Psoas muscle (tissue), 7 donors: ENCODE measurements at regions not wholly inside any gene's neighbourhood (a gene's known extent, or its start where the extent isn't known, plus 50 kb on each side); places are given as distances from the start of the nearest gene placed in this dataset.

Source experiments
- ATAC-seq, 4 donors: fragments of 200-7000 bp; cut with Tn5 transposase; one replicate each; pipeline ENCODE4 v1.9.1; 2020; ENCODE audit warnings: moderate library complexity in 3 of 4, mild to moderate bottlenecking in 2 of 4
- DNase-seq, 2 donors: peaks; one replicate each; pipeline ENCODE4 v3.0.0-alpha.2; 2020
- H3K27ac ChIP-seq: fragments of 200-600 bp; one replicate; pipeline ENCODE4 v1.8.0; 2022
- H3K27me3 ChIP-seq, 3 donors: fragments of 200-600 bp in 1 of 3; one replicate each; pipeline versions ENCODE4 v1.6.1 to v1.8.0; 2013 to 2022; ENCODE audit warnings: low read length in 2 of 3, mild to moderate bottlenecking in 2 of 3, moderate library complexity in 1 of 3; ENCODE audit not compliant: insufficient read depth in 3 of 3
- H3K36me3 ChIP-seq, 2 donors: fragments of 200-600 bp in 1 of 2; one replicate each; pipeline versions ENCODE4 v1.6.1 to v1.8.0; 2013 to 2022; ENCODE audit warnings: low read depth in 1 of 2, mild to moderate bottlenecking in 1 of 2, moderate library complexity in 1 of 2; ENCODE audit not compliant: insufficient read depth in 1 of 2
- H3K4me1 ChIP-seq: fragments of 200-600 bp; one replicate; pipeline ENCODE4 v1.8.0; 2022
- H3K4me3 ChIP-seq: fragments of 200-600 bp; one replicate; pipeline ENCODE4 v1.8.0; 2022; ENCODE audit warnings: mild to moderate bottlenecking
- H3K9me3 ChIP-seq: fragments of 200-600 bp; one replicate; pipeline ENCODE4 v1.8.0; 2022
- WGBS, 3 donors: extraction: QIAGEN DNeasy Blood & Tissue Kit; methylation state at CpG; one replicate each; pipeline versions ENCODE4 v1.1.6 to v1.1.7; 2013; 5-methylcytosine and 5-hydroxymethylcytosine counted together
- intact Hi-C, 2 donors: fragments of 100-400 bp; cut with DNase I; formaldehyde crosslinking; loops; one replicate each; pipeline versions ENCODE4 v1.11.0 to v1.14.2; 2022
- TF ChIP-seq, protein P1 (sequence below): fragments of 200-600 bp; IDR thresholded peaks from one replicate; pipeline ENCODE4 v1.8.0; 2022; ENCODE audit warnings: antibody characterized with exemption
- donor health status: healthy with polysubstance abuse.
- donor health status: DM: no; HTN: no; CAD: no; lungs with moderate emphysema.
- donor health status: Bipolar disorder and iron deficiency.
- donor health status: healthy.
- donor health status: DM: yes; HTN: yes; CAD: no.
- donor health status: DM: no; HTN: no; CAD: no.
- donor health status: DM: yes; HTN: yes; CAD: no.

DNA sequence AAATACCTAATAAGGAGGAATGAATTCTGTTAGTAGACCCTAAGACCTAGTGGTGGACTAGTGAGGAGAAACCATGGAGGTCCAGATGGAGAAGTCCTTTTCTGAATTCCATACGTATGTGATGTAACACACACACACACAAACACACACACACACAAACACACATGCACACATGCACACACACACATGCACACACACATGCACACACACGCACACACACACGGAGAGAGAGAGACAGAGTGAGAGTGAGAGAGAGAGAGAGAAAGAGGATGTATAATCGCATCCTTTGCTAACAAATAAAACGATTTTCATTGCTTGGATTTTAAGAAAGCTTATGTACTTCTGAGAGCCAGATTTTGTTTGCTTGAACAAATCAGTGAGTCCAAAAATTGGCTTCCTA lies 132.6 kb upstream of the CEP162 start:
- H3K9me3 ChIP-seq, result no peaks in the 10 kb centered on the region
- no peak for ATAC-seq
- H3K27me3 ChIP-seq, result no peaks in the 10 kb centered on the region
- H3K4me1 ChIP-seq, result no peaks in the 10 kb centered on the region
- no peak for DNase-seq
- H3K27ac ChIP-seq, result no peak overlapping the region
- TF ChIP-seq, protein P1, sequence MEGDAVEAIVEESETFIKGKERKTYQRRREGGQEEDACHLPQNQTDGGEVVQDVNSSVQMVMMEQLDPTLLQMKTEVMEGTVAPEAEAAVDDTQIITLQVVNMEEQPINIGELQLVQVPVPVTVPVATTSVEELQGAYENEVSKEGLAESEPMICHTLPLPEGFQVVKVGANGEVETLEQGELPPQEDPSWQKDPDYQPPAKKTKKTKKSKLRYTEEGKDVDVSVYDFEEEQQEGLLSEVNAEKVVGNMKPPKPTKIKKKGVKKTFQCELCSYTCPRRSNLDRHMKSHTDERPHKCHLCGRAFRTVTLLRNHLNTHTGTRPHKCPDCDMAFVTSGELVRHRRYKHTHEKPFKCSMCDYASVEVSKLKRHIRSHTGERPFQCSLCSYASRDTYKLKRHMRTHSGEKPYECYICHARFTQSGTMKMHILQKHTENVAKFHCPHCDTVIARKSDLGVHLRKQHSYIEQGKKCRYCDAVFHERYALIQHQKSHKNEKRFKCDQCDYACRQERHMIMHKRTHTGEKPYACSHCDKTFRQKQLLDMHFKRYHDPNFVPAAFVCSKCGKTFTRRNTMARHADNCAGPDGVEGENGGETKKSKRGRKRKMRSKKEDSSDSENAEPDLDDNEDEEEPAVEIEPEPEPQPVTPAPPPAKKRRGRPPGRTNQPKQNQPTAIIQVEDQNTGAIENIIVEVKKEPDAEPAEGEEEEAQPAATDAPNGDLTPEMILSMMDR, result no peak
- WGBS, 3 donors, result 81 to 83% (median 81%) methylated on average over 5 of the region's 5 CpGs
- no peak overlapping the region for H3K4me3 ChIP-seq
- intact Hi-C loops, result no loop called here
- no peaks in the 10 kb centered on the region for H3K36me3 ChIP-seq

DNA sequence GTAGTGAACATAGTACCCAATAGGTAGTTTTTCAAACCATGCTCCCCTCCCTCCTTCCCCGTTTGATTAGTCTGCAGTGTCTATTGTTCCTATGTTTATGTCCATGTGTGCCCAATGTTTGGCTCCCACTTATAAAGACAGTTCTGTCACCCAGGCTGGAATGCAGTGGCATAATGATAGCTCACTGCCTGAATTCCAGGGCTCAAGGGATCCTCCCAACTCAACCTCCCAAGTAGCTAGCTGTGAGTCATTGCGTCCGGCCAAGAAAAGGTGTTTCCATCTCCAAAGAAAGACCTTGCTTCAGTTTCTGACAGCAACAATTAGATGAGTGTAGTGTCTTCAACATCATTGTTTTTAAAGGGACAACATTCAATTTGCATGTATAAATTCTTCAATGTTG lies 131.1 kb upstream of the CEP162 start:
- Histone ChIP-seq H3K27me3 (no peaks in the 10 kb centered on the region), H3K4me3 (no peak overlapping the region), H3K27ac (no peak overlapping the region), H3K4me1 (no peaks in the 10 kb centered on the region), H3K9me3 (no peaks in the 10 kb centered on the region), H3K36me3 (no peaks in the 10 kb centered on the region)
- 89 to 95% (median 92%) methylated on average over 3 of the region's 3 CpGs for WGBS, 3 donors
- no peak for DNase-seq
- intact Hi-C loops, result no loop called here
- ATAC-seq, result no peak
- TF ChIP-seq, protein P1, result no peak

GRCh38 chr6:84357631-84358030 lies 130.2 kb upstream of the CEP162 start:
- 83 to 93% (median 84%) methylated on average over 2 of the region's 2 CpGs for WGBS, 3 donors
- DNase-seq, result no peak
- intact Hi-C loops, result no loop called here
- TF ChIP-seq, protein P1, result no peak
- no peak overlapping the region for H3K27ac ChIP-seq
- H3K4me1 ChIP-seq, result no peaks in the 10 kb centered on the region
- ATAC-seq, result no peak
- H3K4me3 ChIP-seq, result no peak overlapping the region
- H3K36me3 ChIP-seq, result no peaks in the 10 kb centered on the region
- no peaks in the 10 kb centered on the region for H3K9me3 ChIP-seq
- H3K27me3 ChIP-seq, result no peaks in the 10 kb centered on the region

GRCh38 chr6:84356907-84357306 lies 129.5 kb upstream of the CEP162 start:
- no peaks in the 10 kb centered on the region for H3K9me3 ChIP-seq
- 11 to 17% (median 12%) methylated on average over 5 of the region's 5 CpGs for WGBS, 3 donors
- H3K4me1 ChIP-seq, result no peaks in the 10 kb centered on the region
- no peaks in the 10 kb centered on the region for H3K27me3 ChIP-seq
- intact Hi-C loops, result no loop called here
- TF ChIP-seq, protein P1, result no peak
- H3K4me3 ChIP-seq, result no peak overlapping the region
- H3K36me3 ChIP-seq, result no peaks in the 10 kb centered on the region
- no peak for ATAC-seq
- no peak overlapping the region for H3K27ac ChIP-seq
- no peak for DNase-seq
